ENCODE measurements at regions not wholly inside any gene's neighbourhood (a gene's known extent, or its start where the extent isn't known, plus 50 kb on each side); places are given as distances from the start of the nearest gene placed in this dataset.

DNA sequence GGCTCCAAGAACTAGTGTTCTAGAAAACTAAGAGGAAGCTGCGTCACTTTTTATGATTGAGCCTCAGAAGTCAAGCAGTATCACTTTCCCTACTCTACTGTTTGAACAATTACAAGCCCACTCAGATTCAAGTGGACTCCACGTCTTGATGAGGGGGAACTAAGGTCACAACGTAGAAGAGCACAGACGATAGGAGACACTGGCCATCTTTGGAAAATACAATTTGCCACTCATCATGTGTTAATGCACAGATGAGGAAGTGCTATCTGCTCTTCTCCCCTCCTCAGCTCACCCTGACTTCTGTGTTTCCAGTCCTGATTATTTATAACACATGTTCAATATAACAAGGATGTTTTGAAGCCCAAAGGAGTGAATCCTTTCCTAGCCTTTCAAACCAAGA is 76.1 kb upstream of the CYP1B1 start:
- no peaks in the 10 kb centered on the region for H3K36me3 ChIP-seq
- H3K4me1 ChIP-seq (ENCODE audit: insufficient read depth), result peaks cover 3% of the 10 kb centered on the region
- no peaks in the 10 kb centered on the region for H3K9me3 ChIP-seq
- no peaks in the 10 kb centered on the region for H3K27me3 ChIP-seq
- 63 to 76% (median 71%) methylated on average over 4 of the region's 4 CpGs for WGBS, 3 donors
- TF ChIP-seq EP300 (IDR thresholded peaks at IDR 0.05) (no peak), POLR2A (IDR thresholded peaks at IDR 0.05) (no peak)
- TF ChIP-seq, protein P1, sequence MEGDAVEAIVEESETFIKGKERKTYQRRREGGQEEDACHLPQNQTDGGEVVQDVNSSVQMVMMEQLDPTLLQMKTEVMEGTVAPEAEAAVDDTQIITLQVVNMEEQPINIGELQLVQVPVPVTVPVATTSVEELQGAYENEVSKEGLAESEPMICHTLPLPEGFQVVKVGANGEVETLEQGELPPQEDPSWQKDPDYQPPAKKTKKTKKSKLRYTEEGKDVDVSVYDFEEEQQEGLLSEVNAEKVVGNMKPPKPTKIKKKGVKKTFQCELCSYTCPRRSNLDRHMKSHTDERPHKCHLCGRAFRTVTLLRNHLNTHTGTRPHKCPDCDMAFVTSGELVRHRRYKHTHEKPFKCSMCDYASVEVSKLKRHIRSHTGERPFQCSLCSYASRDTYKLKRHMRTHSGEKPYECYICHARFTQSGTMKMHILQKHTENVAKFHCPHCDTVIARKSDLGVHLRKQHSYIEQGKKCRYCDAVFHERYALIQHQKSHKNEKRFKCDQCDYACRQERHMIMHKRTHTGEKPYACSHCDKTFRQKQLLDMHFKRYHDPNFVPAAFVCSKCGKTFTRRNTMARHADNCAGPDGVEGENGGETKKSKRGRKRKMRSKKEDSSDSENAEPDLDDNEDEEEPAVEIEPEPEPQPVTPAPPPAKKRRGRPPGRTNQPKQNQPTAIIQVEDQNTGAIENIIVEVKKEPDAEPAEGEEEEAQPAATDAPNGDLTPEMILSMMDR (IDR thresholded peaks at IDR 0.05), result no peak
- H3K4me3 ChIP-seq, result no peak overlapping the region
- intact Hi-C loops (cut with DNase I), result no loop called here
- DNase-seq, result no peak
- H3K27ac ChIP-seq, result no peak overlapping the region

DNA sequence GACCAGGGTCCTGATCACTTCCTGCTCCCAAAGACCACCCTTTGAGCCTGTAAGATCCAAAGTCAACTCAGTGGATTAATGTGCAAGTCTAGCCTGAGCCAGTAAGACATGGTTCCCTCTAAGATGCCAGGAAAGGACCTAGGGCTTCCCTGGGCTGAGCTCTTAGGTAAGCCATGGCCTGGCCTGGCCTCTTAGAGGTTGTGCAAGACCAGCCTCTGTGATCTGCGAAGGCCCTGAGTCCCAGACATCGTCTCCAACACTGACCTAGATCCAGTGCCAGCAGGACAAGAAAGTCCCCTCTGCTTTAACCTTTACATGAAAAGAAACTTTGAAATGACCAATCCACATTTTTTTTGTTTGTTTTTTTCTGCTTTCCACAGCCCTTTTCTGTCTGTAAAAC is 73.6 kb upstream of the CYP1B1 start:
- TF ChIP-seq, protein P1 (IDR thresholded peaks at IDR 0.05), result no peak
- no peak for TF ChIP-seq EP300 (IDR thresholded peaks at IDR 0.05)
- TF ChIP-seq POLR2A (IDR thresholded peaks at IDR 0.05), result no peak
- no peak for DNase-seq
- WGBS, 3 donors, result 82 to 96% (median 96%) methylated on average over 2 of the region's 2 CpGs
- Histone ChIP-seq H3K36me3 (no peaks in the 10 kb centered on the region), H3K4me3 (no peak overlapping the region), H3K9me3 (no peaks in the 10 kb centered on the region), H3K4me1 (ENCODE audit: insufficient read depth) (peaks cover 10% of the 10 kb centered on the region), H3K27me3 (no peaks in the 10 kb centered on the region), H3K27ac (no peak overlapping the region)
- intact Hi-C loops (cut with DNase I), result no loop called here

DNA sequence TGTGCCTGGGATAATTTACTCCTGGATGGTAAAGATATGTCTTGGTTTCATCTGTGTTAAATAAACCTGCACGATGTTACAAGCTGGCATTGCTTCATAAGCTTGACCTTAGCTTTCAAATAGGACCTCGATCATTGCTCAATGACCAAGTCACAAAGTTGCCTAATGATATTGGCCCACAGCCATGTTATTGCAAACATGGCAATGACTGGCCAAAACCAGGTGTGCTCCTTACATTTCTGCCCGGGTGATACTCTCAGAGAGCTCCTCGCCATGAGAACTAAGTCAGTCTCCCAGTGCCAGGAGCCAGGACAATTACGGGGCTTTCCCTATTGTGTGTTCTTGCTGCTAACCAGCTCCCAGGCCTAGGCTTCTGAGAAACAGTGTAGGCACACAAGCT is 72.5 kb upstream of the CYP1B1 start:
- Histone ChIP-seq H3K9me3 (no peaks in the 10 kb centered on the region), H3K4me1 (ENCODE audit: insufficient read depth) (peaks cover 10% of the 10 kb centered on the region), H3K4me3 (no peak overlapping the region), H3K27ac (no peak overlapping the region), H3K27me3 (no peaks in the 10 kb centered on the region), H3K36me3 (no peaks in the 10 kb centered on the region)
- whole genome bisulfite sequencing, 3 donors, result 65 to 88% (median 80%) methylated on average over 5 of the region's 5 CpGs
- intact Hi-C loops (cut with DNase I), result no loop called here
- peak in 1 of 5 donors; percentile 38 for DNase-seq
- TF ChIP-seq EP300 (IDR thresholded peaks at IDR 0.05) (no peak), POLR2A (IDR thresholded peaks at IDR 0.05) (no peak)
- TF ChIP-seq, protein P1 (IDR thresholded peaks at IDR 0.05), result no peak

DNA sequence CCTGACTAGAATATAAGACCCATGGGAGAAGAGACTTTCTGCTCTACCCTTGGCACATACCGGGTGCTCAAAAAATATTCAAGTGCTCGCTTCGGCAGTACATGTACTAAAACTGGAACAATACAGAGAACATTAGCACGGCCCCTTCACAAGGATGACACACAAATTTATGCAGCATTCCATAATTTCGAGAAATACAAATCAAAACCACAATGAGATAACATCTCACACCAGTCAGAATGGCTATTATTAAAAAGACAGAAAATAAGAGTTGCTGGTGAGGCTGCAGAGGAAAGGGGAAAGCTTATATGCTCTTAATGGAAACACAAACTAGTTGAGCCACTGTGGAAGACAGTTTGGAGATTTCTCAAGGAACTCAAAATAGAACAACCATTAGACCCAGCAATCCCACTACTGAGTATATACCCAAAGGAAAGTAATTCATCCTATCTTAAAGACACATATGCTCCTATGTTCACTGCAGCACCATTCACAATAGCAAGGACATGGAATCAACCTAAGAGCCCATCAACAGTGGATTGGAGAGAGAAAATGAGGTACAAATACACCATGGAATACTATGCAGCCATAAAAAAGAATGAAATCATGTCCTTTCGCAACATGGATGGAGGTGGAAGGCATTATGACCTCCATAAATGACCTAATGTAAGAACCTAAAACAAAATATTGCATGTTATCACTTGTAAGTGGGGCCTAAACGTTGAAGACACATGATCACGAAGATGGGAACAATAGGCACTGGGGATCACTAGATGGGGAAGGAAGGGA is 71.6 kb upstream of the CYP1B1 start:
- DNase-seq, result no peak
- Histone ChIP-seq H3K27ac (peak overlapping the region; percentile 31 to 77), H3K36me3 (no peaks in the 10 kb centered on the region), H3K4me1 (ENCODE audit: insufficient read depth) (peaks cover 10% of the 10 kb centered on the region), H3K27me3 (no peaks in the 10 kb centered on the region), H3K9me3 (no peaks in the 10 kb centered on the region), H3K4me3 (no peak overlapping the region)
- no peak for TF ChIP-seq POLR2A (IDR thresholded peaks at IDR 0.05)
- no peak for TF ChIP-seq EP300 (IDR thresholded peaks at IDR 0.05)
- WGBS, 3 donors, result 75 to 83% (median 77%) methylated on average over 8 of the region's 8 CpGs
- intact Hi-C loops (cut with DNase I), result no loop called here

DNA sequence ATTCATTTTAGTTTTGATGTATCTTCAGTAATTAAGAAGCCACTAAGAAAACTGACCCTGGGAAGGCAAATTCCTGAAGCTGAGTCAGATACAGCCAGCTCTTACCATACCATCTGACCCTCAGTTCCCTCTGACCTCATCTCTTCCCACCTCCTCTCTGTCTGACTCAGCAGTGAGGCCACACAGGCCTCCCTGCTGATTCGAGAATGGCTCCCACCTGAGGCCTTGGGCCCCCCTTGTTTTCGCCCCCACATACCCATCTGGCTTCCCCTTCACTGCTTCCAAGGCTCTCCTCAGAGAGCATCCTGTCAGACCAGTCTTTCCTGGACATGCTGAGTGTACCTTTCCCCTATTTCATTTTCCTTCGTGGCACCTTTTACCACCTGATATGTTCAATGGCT is 71.0 kb upstream of the CYP1B1 start:
- peaks cover 10% of the 10 kb centered on the region for H3K4me1 ChIP-seq (ENCODE audit: insufficient read depth)
- no peaks in the 10 kb centered on the region for H3K9me3 ChIP-seq
- WGBS, 3 donors, result 30 to 36% (median 32%) methylated on average over 3 of the region's 3 CpGs
- no peaks in the 10 kb centered on the region for H3K27me3 ChIP-seq
- H3K27ac ChIP-seq, result peak overlapping the region; percentile 23 to 77
- intact Hi-C loops (cut with DNase I), result no loop called here
- TF ChIP-seq EP300 (IDR thresholded peaks at IDR 0.05), result no peak
- TF ChIP-seq, protein P1 (IDR thresholded peaks at IDR 0.05), result no peak
- no peaks in the 10 kb centered on the region for H3K36me3 ChIP-seq
- H3K4me3 ChIP-seq, result no peak overlapping the region
- DNase-seq, result peak; percentile 34 to 65 (median 60)
